Kidney (tissue), 13 donors: ENCODE measurements at regions not wholly inside any gene's neighbourhood (a gene's known extent, or its start where the extent isn't known, plus 50 kb on each side); places are given as distances from the start of the nearest gene placed in this dataset.

Source experiments
- DNase-seq, 5 donors: peaks; one replicate each; pipeline ENCODE4 v3.0.0-alpha.2; 2013 to 2020
- FAIRE-seq: peaks from 2 replicates; lab custom pipeline; 2012; peaks lifted over from hg19 to GRCh38; lab: Jason Lieb, UNC
- H3K27ac ChIP-seq, 2 donors: one replicate each; pipeline ENCODE4 v1.7.0; 2013; ENCODE audit warnings: low read depth in 2 of 2, low read length in 2 of 2, inconsistent platforms in 1 of 2
- H3K27me3 ChIP-seq: one replicate; pipeline ENCODE4 v1.7.1; 2013; ENCODE audit warnings: low read length, inconsistent platforms; ENCODE audit not compliant: control insufficient read depth, insufficient read depth
- H3K36me3 ChIP-seq, 3 donors: one replicate each; pipeline versions ENCODE4 v1.7.0 to v1.7.1; 2013; ENCODE audit warnings: low read length in 3 of 3, control low read depth in 1 of 3, inconsistent platforms in 1 of 3; ENCODE audit not compliant: insufficient read depth in 3 of 3, control insufficient read depth in 2 of 3
- H3K4me1 ChIP-seq, 3 donors: one replicate each; pipeline versions ENCODE4 v1.7.0 to v1.7.1; 2013; ENCODE audit warnings: low read length in 3 of 3, inconsistent platforms in 1 of 3, low read depth in 1 of 3; ENCODE audit not compliant: control insufficient read depth in 2 of 3, insufficient read depth in 2 of 3
- H3K4me3 ChIP-seq, 3 donors: one replicate each; pipeline versions ENCODE4 v1.7.0 to v1.8.1; 2013; ENCODE audit warnings: low read length in 3 of 3, control low read depth in 1 of 3, inconsistent platforms in 1 of 3
- H3K9ac ChIP-seq, 3 donors: one replicate each; pipeline versions ENCODE4 v1.7.0 to v1.7.1; 2013; ENCODE audit warnings: low read length in 3 of 3, control low read depth in 1 of 3, inconsistent platforms in 1 of 3
- H3K9me3 ChIP-seq, 3 donors: one replicate each; pipeline versions ENCODE4 v1.7.0 to v1.7.1; 2013; ENCODE audit warnings: low read length in 3 of 3, control low read depth in 1 of 3, inconsistent platforms in 1 of 3; ENCODE audit not compliant: control insufficient read depth in 2 of 3, insufficient read depth in 1 of 3
- intact Hi-C: fragments of 100-400 bp; cut with DNase I; formaldehyde crosslinking; loops from one replicate; pipeline ENCODE4 v1.11.1; 2022
- TF ChIP-seq, protein P1 (sequence below): IDR thresholded peaks from 3 replicates; pipeline ENCODE4 v1.5.1; 2012; ENCODE audit warnings: mild to moderate bottlenecking, moderate library complexity, borderline replicate concordance; ENCODE audit not compliant: insufficient read depth; ENCODE audit errors: extremely low read depth
- donor health status: control.
- donor health status: control.
- donor health status: control.
- donor health status: control.
- donor health status: control.
- donor health status: DM: yes; HTN: yes; CAD: no.
- donor health status: Normal renal cell carcinoma (clear cell type).

DNA sequence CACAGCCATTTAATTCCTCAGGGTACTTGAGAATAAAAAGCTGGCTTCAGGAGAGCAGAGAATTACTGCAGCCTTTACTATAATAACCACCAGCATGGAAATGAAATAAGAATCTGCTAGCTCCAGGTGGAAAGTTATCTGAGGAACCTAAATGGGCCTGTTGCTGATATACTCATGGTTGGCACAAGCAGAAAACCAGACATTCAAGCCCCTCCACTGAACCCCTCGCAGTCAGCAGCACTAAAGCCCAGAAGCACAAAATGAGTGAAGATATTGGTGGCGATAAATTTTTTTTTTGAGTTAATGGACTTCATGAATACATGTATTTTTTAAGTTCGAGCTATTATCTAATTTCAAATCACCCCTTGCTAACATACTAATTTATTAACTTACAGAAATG, 303.9 kb upstream of the NRP1 start:
- DNase-seq (no peak), FAIRE-seq (no peak)
- Histone ChIP-seq H3K9ac (no peak overlapping the region), H3K27me3 (no peaks in the 10 kb centered on the region), H3K4me3 (no peak overlapping the region), H3K27ac (no peak overlapping the region), H3K4me1 (no peaks in the 10 kb centered on the region), H3K9me3 (no peaks in the 10 kb centered on the region), H3K36me3 (no peaks in the 10 kb centered on the region)
- TF ChIP-seq, protein P1, sequence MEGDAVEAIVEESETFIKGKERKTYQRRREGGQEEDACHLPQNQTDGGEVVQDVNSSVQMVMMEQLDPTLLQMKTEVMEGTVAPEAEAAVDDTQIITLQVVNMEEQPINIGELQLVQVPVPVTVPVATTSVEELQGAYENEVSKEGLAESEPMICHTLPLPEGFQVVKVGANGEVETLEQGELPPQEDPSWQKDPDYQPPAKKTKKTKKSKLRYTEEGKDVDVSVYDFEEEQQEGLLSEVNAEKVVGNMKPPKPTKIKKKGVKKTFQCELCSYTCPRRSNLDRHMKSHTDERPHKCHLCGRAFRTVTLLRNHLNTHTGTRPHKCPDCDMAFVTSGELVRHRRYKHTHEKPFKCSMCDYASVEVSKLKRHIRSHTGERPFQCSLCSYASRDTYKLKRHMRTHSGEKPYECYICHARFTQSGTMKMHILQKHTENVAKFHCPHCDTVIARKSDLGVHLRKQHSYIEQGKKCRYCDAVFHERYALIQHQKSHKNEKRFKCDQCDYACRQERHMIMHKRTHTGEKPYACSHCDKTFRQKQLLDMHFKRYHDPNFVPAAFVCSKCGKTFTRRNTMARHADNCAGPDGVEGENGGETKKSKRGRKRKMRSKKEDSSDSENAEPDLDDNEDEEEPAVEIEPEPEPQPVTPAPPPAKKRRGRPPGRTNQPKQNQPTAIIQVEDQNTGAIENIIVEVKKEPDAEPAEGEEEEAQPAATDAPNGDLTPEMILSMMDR = no peak
- intact Hi-C loops = no loop called here

DNA sequence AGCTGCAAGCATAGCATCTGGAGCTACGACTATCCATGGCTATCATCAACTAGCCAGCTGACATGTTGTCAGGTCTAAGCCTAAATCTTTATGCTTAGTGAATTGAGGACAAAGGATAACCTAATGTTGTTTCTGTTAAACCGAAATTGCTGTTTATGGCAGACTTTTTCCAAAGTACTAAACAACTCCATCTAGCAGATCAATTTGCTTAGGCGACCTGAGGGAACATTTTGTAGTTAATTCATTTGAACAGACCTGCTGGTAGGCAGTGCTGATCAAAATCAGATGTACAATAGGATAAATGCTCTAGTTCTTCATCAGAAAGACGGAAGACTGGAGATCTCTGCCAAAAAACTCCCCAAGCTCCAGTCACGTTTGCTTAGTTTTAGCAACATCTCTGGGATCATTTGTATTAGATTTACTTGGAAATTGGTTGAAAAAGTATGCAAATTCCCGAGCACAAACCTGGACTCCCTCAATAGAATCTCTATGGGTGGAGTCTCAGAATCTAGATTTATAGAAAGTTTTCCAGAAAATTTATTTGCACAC, 301.6 kb upstream of the NRP1 start:
- intact Hi-C loops = no loop called here
- TF ChIP-seq, protein P1 = no peak
- H3K36me3 ChIP-seq = no peaks in the 10 kb centered on the region
- no peaks in the 10 kb centered on the region for H3K4me1 ChIP-seq
- H3K4me3 ChIP-seq = no peak overlapping the region
- FAIRE-seq (no peak), DNase-seq (no peak)
- no peaks in the 10 kb centered on the region for H3K27me3 ChIP-seq
- H3K9ac ChIP-seq = no peak overlapping the region
- no peaks in the 10 kb centered on the region for H3K9me3 ChIP-seq
- no peak overlapping the region for H3K27ac ChIP-seq

DNA sequence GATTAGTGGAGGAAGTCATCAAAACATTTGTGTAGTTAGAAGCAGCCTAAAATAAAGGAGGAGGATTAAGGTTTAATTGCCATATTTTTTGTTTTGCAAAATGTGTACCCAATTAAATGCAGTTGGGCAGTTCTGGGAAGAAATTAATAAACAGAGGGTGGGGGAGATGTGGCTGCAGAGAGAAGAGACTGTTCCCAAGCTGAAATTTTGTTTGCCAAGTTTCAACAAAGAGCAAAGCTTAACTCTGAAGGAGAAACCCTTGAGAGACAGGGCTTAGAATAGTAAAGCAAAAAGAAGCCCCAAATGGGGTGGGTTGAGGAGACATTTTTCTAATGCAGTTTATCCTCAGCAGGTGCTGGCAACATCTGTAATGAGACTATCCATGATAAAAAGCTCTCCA, 298.0 kb upstream of the NRP1 start:
- TF ChIP-seq, protein P1 = no peak

GRCh38 chr10:33631991-33632390, 297.5 kb upstream of the NRP1 start:
- intact Hi-C loops = no loop called here
- no peak for FAIRE-seq
- no peaks in the 10 kb centered on the region for H3K4me1 ChIP-seq

More for the DNA sequence above, 298.0 kb upstream of the NRP1 start:
- no peak overlapping the region for H3K4me3 ChIP-seq
- H3K27me3 ChIP-seq = no peaks in the 10 kb centered on the region
- intact Hi-C loops = no loop called here
- H3K36me3 ChIP-seq = no peaks in the 10 kb centered on the region
- FAIRE-seq (no peak), DNase-seq (no peak)
- H3K27ac ChIP-seq = no peak overlapping the region
- no peak overlapping the region for H3K9ac ChIP-seq
- no peaks in the 10 kb centered on the region for H3K4me1 ChIP-seq
- no peaks in the 10 kb centered on the region for H3K9me3 ChIP-seq

More at GRCh38 chr10:33631991-33632390, 297.5 kb upstream of the NRP1 start:
- H3K36me3 ChIP-seq = no peaks in the 10 kb centered on the region
- no peak overlapping the region for H3K9ac ChIP-seq
- H3K4me3 ChIP-seq = no peak overlapping the region
- TF ChIP-seq, protein P1 = no peak
- H3K27ac ChIP-seq = no peak overlapping the region
- no peaks in the 10 kb centered on the region for H3K27me3 ChIP-seq
- DNase-seq = no peak
- no peaks in the 10 kb centered on the region for H3K9me3 ChIP-seq
